HepG2 (cell line): ENCODE measurements at regions not wholly inside any gene's neighbourhood (a gene's known extent, or its start where the extent isn't known, plus 50 kb on each side); places are given as distances from the start of the nearest gene placed in this dataset.

ENCODE experiments used
- ATAC-seq: fragments of 200-7000 bp; cut with Tn5 transposase; 3 replicates; pipeline ENCODE4 v1.9.1; 2020; ENCODE audit warnings: mild to moderate bottlenecking, moderate library complexity
- BruUV-seq: library from RNA; stranded (reverse); fragments of 400-500 nt; replicated peaks from 2 replicates; lab custom pipeline; 2021; lab: Mats Ljungman, UMichigan
- CTCF ChIA-PET: fragments of 300-600 bp; formaldehyde crosslinking; extraction: SDS; loops from one replicate; lab custom pipeline; 2021; ENCODE audit warnings: low total read pairs, inconsistent platforms, low intra/inter-chr PET ratio; lab: Yijun Ruan, JAX
- POLR2A ChIA-PET: fragments of 350-600 bp; sonication (Branson Sonifier 250); formaldehyde crosslinking; loops from one replicate; lab custom pipeline; 2020; ENCODE audit warnings: antibody characterized with exemption, inconsistent platforms; lab: Yijun Ruan, JAX
- DNase-seq: peaks from one replicate; pipeline ENCODE4 v3.0.0-alpha.2; 2015; ENCODE audit warnings: low spot score
- FAIRE-seq: peaks from 3 replicates; lab custom pipeline; 2011; peaks lifted over from hg19 to GRCh38; lab: Jason Lieb, UNC
- H2AFZ ChIP-seq: one replicate; pipeline ENCODE4 v1.6.1; 2011; ENCODE audit warnings: low read length, inconsistent platforms
- H3K27ac ChIP-seq: fragments of 300-600 bp; 3 replicates; pipeline ENCODE4 v1.8.0; 2011; ENCODE audit warnings: mixed run types, mild to moderate bottlenecking, mixed read lengths, low read length, inconsistent platforms; ENCODE audit not compliant: insufficient read depth; ENCODE audit errors: extremely low read length
- H3K27me3 ChIP-seq, 2 experiments: fragments of 200-600 bp in 1 of 2; 2 replicates in 1 of 2; 3 replicates in 1 of 2; pipeline versions ENCODE4 v1.6.0 to v1.8.0; 2011; ENCODE audit warnings: low read length in 2 of 2, mild to moderate bottlenecking in 2 of 2, moderate library complexity in 2 of 2, inconsistent platforms in 1 of 2; ENCODE audit not compliant: insufficient read depth in 2 of 2, control insufficient read depth in 1 of 2
- H3K36me3 ChIP-seq, 2 experiments: fragments of 200-600 bp in 1 of 2; replicated peaks in 1 of 2; 2 replicates in 1 of 2; 3 replicates in 1 of 2; pipeline versions ENCODE4 v1.5.1 to v1.8.0; 2011; ENCODE audit warnings: low read length in 2 of 2, inconsistent platforms in 1 of 2; ENCODE audit not compliant: insufficient read depth in 2 of 2, control insufficient read depth in 1 of 2
- H3K4me1 ChIP-seq: 2 replicates; pipeline ENCODE4 v1.5.1; 2012; ENCODE audit warnings: low read length, inconsistent platforms; ENCODE audit not compliant: insufficient read depth
- H3K4me2 ChIP-seq: 2 replicates; pipeline ENCODE4 v1.6.0; 2011; ENCODE audit warnings: low read depth, low read length, inconsistent platforms
- H3K4me3 ChIP-seq, 3 experiments: fragments of 200-600 bp in 1 of 3; sonication (generic), shearing (Covaris generic) in 1 of 3; replicated peaks in 1 of 3; 2 replicates each; pipeline ENCODE4 v1.5.1; 2011 to 2016; ENCODE audit warnings: low read length in 3 of 3, inconsistent platforms in 2 of 3, low read depth in 2 of 3, mild to moderate bottlenecking in 2 of 3, control low read depth in 1 of 3, mixed read lengths in 1 of 3; ENCODE audit not compliant: insufficient read depth in 1 of 3
- H3K79me2 ChIP-seq: one replicate; pipeline ENCODE4 v1.6.1; 2011; ENCODE audit warnings: low read length, inconsistent platforms; ENCODE audit not compliant: insufficient read depth
- H3K9ac ChIP-seq: 2 replicates; pipeline ENCODE4 v1.6.0; 2011; ENCODE audit warnings: mild to moderate bottlenecking, low read depth, low read length, inconsistent platforms; ENCODE audit not compliant: insufficient read depth
- H3K9me3 ChIP-seq: 2 replicates; pipeline ENCODE4 v1.5.1; 2012; ENCODE audit warnings: mild to moderate bottlenecking, low read length
- H4K20me1 ChIP-seq: 2 replicates; pipeline ENCODE4 v1.6.0; 2011; ENCODE audit warnings: inconsistent platforms, mild to moderate bottlenecking, low read length, moderate library complexity; ENCODE audit not compliant: insufficient read depth
- ADNP ChIP-seq: sonication (generic); formaldehyde crosslinking; IDR thresholded peaks from 2 replicates; pipeline ENCODE4 v1.4.0; 2020; ENCODE audit warnings: missing genetic modification reagents
- CENPX ChIP-seq: sonication (generic); formaldehyde crosslinking; IDR thresholded peaks from 2 replicates; pipeline ENCODE4 v1.9.0; 2021; ENCODE audit warnings: mild to moderate bottlenecking, missing genetic modification reagents, moderate library complexity
- FOXP1 ChIP-seq, 2 experiments: fragments of 450-650 bp in 1 of 2; IDR thresholded peaks; 2 replicates each; pipeline ENCODE4 v1.6.1; 2017 to 2018; ENCODE audit warnings: antibody characterized with exemption in 1 of 2
- HMGXB4 ChIP-seq, 2 experiments: sonication (generic) in 1 of 2; formaldehyde crosslinking in 1 of 2; IDR thresholded peaks; 2 replicates each; pipeline versions ENCODE4 v1.4.0 to v1.6.1; 2018 to 2020; ENCODE audit warnings: missing genetic modification reagents in 2 of 2, borderline replicate concordance in 1 of 2, low read depth in 1 of 2, mild to moderate bottlenecking in 1 of 2, missing biosample characterization in 1 of 2
- KDM2A ChIP-seq: sonication (generic); formaldehyde crosslinking; IDR thresholded peaks from 2 replicates; pipeline ENCODE4 v1.4.0; 2020; ENCODE audit warnings: low read depth, missing genetic modification reagents, borderline replicate concordance
- KLF9 ChIP-seq: IDR thresholded peaks from 2 replicates; pipeline ENCODE4 v1.6.1; 2016; ENCODE audit warnings: low read depth
- NFYC ChIP-seq: IDR thresholded peaks from 2 replicates; pipeline ENCODE4 v1.6.1; 2016; ENCODE audit warnings: missing genetic modification reagents, missing compliant biosample characterization
- NONO ChIP-seq, 2 experiments: fragments of 450-650 bp in 1 of 2; sonication (generic) in 1 of 2; formaldehyde crosslinking in 1 of 2; IDR thresholded peaks in 1 of 2; conservative IDR thresholded peaks in 1 of 2; 2 replicates each; pipeline versions ENCODE4 v1.6.1 to v1.8.0; 2017 to 2022; ENCODE audit warnings: mild to moderate bottlenecking in 1 of 2, missing genetic modification reagents in 1 of 2, moderate library complexity in 1 of 2
- SIN3A ChIP-seq: IDR thresholded peaks from 2 replicates; pipeline ENCODE4 v1.6.1; 2011; ENCODE audit warnings: low read depth, mild to moderate bottlenecking, control low read depth, low read length, borderline replicate concordance
- SMAD3 ChIP-seq: sonication (generic); formaldehyde crosslinking; IDR thresholded peaks from 2 replicates; pipeline ENCODE4 v1.4.0; 2020; ENCODE audit warnings: missing genetic modification reagents
- TCF7L2 ChIP-seq: IDR thresholded peaks from 2 replicates; pipeline ENCODE4 v1.6.1; 2011; ENCODE audit warnings: mild to moderate bottlenecking, low read depth, low read length, moderate library complexity
- ZBTB38 ChIP-seq: sonication (generic); formaldehyde crosslinking; IDR thresholded peaks from 2 replicates; pipeline ENCODE4 v1.5.1; 2020; ENCODE audit warnings: mild to moderate bottlenecking, missing genetic modification reagents
- ZBTB8A ChIP-seq: sonication (generic); formaldehyde crosslinking; IDR thresholded peaks from 2 replicates; pipeline ENCODE4 v1.4.0; 2020; ENCODE audit warnings: mild to moderate bottlenecking, low read depth, missing genetic modification reagents, borderline replicate concordance
- ZNF326 ChIP-seq: sonication (generic); formaldehyde crosslinking; IDR thresholded peaks from 2 replicates; pipeline ENCODE4 v1.4.0; 2020; ENCODE audit warnings: missing genetic modification reagents, borderline replicate concordance
- ZNF33A ChIP-seq: sonication (generic); formaldehyde crosslinking; IDR thresholded peaks from 2 replicates; pipeline ENCODE4 v1.5.1; 2020; ENCODE audit warnings: missing genetic modification reagents, mild to moderate bottlenecking, moderate library complexity, borderline replicate concordance
- ZNF44 ChIP-seq: sonication (generic); formaldehyde crosslinking; IDR thresholded peaks from 2 replicates; pipeline ENCODE4 v1.5.1; 2020; ENCODE audit warnings: mild to moderate bottlenecking, missing genetic modification reagents
- ZNF567 ChIP-seq: sonication (generic); formaldehyde crosslinking; IDR thresholded peaks from 2 replicates; pipeline ENCODE4 v1.8.1; 2023; ENCODE audit warnings: mild to moderate bottlenecking, missing genetic modification reagents, borderline replicate concordance
- ZNF678 ChIP-seq: sonication (generic); formaldehyde crosslinking; IDR thresholded peaks from 2 replicates; pipeline ENCODE4 v1.4.0; 2020; ENCODE audit warnings: mild to moderate bottlenecking, missing genetic modification reagents
- ZNF747 ChIP-seq: sonication (generic); formaldehyde crosslinking; IDR thresholded peaks from 2 replicates; pipeline ENCODE4 v1.8.1; 2023; ENCODE audit warnings: missing genetic modification reagents, mild to moderate bottlenecking, borderline replicate concordance
- ZNF782 ChIP-seq: sonication (generic); formaldehyde crosslinking; IDR thresholded peaks from 2 replicates; pipeline ENCODE4 v1.4.0; 2020; ENCODE audit warnings: missing genetic modification reagents, mild to moderate bottlenecking, borderline replicate concordance
- WGBS: methylation state at CpG from one replicate; pipeline ENCODE4 v1.1.6; 2017; ENCODE audit warnings: low lambda C conversion rate; 5-methylcytosine and 5-hydroxymethylcytosine counted together
- in situ Hi-C: cut with HindIII; loops from 2 replicates; pipeline ENCODE4 v1.10.0; 2017; ENCODE audit warnings: low pct_unique_long_range_greater_than_20kb; ENCODE audit not compliant: extremely low pct_ligation_motif_present
- intact Hi-C: fragments of 100-400 bp; cut with micrococcal nuclease; formaldehyde crosslinking; loops from one replicate; pipeline ENCODE4 v1.10.0; 2022; ENCODE audit not compliant: unreplicated experiment
- TF ChIP-seq, protein P1 (sequence below): sonication (generic); formaldehyde crosslinking; conservative IDR thresholded peaks from 2 replicates; pipeline ENCODE4 v1.5.0; 2020; ENCODE audit warnings: missing genetic modification reagents

DNA sequence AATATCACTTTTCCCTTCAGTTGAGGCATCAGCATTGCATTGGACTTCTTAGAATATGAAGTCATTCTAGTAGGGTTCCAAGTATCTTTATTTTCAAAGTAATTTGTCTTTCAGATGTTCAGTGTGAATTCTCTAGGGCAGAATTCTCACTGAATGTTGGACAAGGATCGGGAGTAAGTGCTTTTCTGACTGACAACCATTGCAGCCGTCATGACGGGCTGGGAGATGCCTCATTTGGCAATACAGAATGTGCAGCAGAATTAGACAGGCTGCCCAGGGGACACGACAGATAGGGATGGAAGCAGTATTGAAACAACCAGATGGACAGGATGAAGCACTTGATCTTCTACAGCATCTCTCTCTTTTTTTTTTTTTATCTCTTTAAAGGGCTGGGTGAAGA lies 129.0 kb downstream of the ICE1 start (continued):
- TF ChIP-seq ZNF33A (CRISPR knock-in tag) (no peak), FOXP1 (IDR thresholded peaks at IDR 0.05) (no peak), FOXP1 (CRISPR knock-in tag; IDR thresholded peaks at IDR 0.05) (no peak), SIN3A (no peak), ZNF782 (no peak)

DNA sequence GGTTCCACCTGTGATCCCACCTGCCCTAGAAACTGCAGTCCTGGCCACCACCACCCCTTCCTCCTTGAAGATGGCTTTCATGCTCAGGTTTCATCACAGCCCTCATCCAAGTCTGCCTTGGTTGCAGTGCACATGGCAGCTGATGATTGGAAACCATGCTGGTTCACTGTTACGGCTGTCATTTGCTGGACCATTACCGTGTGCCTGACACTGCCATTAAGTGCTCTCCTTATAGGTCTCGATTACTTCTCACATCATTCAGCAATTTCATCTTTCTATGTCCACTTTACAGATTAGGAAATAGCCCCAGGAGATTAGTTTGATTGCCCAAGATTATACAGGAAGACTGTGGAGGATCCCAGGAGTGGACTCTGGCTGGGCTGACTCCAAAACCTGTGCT lies 123.9 kb downstream of the ICE1 start:
- BruUV-seq: no TSS peak
- ChIA-PET POLR2A (no interaction called here), CTCF (no interaction called here)
- Histone ChIP-seq H2AFZ (no peak overlapping the region), H3K4me3 (no peak overlapping the region), H3K4me2 (no peak overlapping the region), H4K20me1 (no peaks in the 10 kb centered on the region), H3K79me2 (no peaks in the 10 kb centered on the region), H3K36me3 (no peaks in the 10 kb centered on the region), H3K27ac (no peak overlapping the region), H3K4me1 (peaks cover 9% of the 10 kb centered on the region), H3K9ac (no peak overlapping the region), H3K9me3 (no peaks in the 10 kb centered on the region)
- in situ Hi-C loops: no loop called here
- 0% methylated on average over 3 of the region's 3 CpGs for WGBS
- intact Hi-C loops: no loop called here
- no peak for FAIRE-seq
- no peak for ATAC-seq
- DNase-seq: no peak
- TF ChIP-seq ZNF326 (CRISPR knock-in tag): no peak
- no peak for TF ChIP-seq TCF7L2
- TF ChIP-seq ZNF44 (CRISPR knock-in tag): no peak
- no peak for TF ChIP-seq CENPX (CRISPR knock-in tag)
- no peak for TF ChIP-seq ZBTB38 (CRISPR knock-in tag)
- TF ChIP-seq ZNF567 (CRISPR knock-in tag): no peak
- no peak for TF ChIP-seq SMAD3
- TF ChIP-seq, protein P1, sequence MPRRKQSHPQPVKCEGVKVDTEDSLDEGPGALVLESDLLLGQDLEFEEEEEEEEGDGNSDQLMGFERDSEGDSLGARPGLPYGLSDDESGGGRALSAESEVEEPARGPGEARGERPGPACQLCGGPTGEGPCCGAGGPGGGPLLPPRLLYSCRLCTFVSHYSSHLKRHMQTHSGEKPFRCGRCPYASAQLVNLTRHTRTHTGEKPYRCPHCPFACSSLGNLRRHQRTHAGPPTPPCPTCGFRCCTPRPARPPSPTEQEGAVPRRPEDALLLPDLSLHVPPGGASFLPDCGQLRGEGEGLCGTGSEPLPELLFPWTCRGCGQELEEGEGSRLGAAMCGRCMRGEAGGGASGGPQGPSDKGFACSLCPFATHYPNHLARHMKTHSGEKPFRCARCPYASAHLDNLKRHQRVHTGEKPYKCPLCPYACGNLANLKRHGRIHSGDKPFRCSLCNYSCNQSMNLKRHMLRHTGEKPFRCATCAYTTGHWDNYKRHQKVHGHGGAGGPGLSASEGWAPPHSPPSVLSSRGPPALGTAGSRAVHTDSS (CRISPR knock-in tag): no peak
- TF ChIP-seq ADNP (CRISPR knock-in tag): no peak
- TF ChIP-seq KDM2A: no peak
- TF ChIP-seq ZBTB8A (CRISPR knock-in tag): no peak
- TF ChIP-seq ZNF747 (CRISPR knock-in tag): no peak
- TF ChIP-seq NONO (IDR thresholded peaks at IDR 0.05): no peak
- TF ChIP-seq NONO (CRISPR knock-in tag; conservative IDR thresholded peaks at IDR 0.05): no peak
- TF ChIP-seq ZNF678: no peak
- TF ChIP-seq NFYC (CRISPR knock-in tag): no peak
- no peak for TF ChIP-seq KLF9 (CRISPR knock-in tag)
- TF ChIP-seq HMGXB4 (CRISPR knock-in tag; IDR thresholded peaks at IDR 0.05; ENCODE audit: borderline replicate concordance in 1 of 2, low read depth in 1 of 2): no peak
- TF ChIP-seq, all 625 proteins: peak for 0
- no peaks in the 10 kb centered on the region; a peak in 2 of 5 replicates for H3K27me3 ChIP-seq
